H1 (cell line): ENCODE measurements at regions not wholly inside any gene's neighbourhood (a gene's known extent, or its start where the extent isn't known, plus 50 kb on each side); places are given as distances from the start of the nearest gene placed in this dataset.

Experiments
- CBX8 ChIP-seq: fragments of 300-800, 300-1000 bp; sonication (generic); IDR thresholded peaks from 2 replicates; pipeline ENCODE4 v1.7.1; 2016; ENCODE audit warnings: low read depth, low read length, borderline replicate concordance
- TF ChIP-seq, protein P1 (sequence below): fragments of 300-600 bp; sonication (generic); IDR thresholded peaks from 2 replicates; pipeline ENCODE4 v1.7.1; 2012; ENCODE audit warnings: low read length, moderate library complexity, mild to moderate bottlenecking, inconsistent platforms; ENCODE audit not compliant: insufficient replicate concordance

DNA sequence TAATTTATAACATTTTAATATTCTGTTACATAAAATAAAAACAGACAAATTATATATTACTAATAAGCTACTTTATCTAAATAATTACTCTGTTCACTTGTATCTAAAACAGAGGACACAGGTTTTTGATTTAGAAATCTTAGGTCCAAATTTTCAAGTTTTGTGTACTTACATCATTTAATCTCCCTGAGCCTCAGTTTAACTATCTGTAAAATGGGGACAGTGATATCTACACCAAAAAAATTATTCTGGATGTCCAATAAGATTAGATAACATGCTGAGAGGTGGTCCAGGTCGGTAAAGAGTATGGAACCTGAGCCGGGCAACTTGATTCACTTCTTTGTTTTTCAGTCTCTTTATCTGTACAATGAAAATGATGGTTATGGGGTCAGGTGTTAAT, 263.8 kb upstream of the CDIN1 start (continued):
- TF ChIP-seq, protein P1, sequence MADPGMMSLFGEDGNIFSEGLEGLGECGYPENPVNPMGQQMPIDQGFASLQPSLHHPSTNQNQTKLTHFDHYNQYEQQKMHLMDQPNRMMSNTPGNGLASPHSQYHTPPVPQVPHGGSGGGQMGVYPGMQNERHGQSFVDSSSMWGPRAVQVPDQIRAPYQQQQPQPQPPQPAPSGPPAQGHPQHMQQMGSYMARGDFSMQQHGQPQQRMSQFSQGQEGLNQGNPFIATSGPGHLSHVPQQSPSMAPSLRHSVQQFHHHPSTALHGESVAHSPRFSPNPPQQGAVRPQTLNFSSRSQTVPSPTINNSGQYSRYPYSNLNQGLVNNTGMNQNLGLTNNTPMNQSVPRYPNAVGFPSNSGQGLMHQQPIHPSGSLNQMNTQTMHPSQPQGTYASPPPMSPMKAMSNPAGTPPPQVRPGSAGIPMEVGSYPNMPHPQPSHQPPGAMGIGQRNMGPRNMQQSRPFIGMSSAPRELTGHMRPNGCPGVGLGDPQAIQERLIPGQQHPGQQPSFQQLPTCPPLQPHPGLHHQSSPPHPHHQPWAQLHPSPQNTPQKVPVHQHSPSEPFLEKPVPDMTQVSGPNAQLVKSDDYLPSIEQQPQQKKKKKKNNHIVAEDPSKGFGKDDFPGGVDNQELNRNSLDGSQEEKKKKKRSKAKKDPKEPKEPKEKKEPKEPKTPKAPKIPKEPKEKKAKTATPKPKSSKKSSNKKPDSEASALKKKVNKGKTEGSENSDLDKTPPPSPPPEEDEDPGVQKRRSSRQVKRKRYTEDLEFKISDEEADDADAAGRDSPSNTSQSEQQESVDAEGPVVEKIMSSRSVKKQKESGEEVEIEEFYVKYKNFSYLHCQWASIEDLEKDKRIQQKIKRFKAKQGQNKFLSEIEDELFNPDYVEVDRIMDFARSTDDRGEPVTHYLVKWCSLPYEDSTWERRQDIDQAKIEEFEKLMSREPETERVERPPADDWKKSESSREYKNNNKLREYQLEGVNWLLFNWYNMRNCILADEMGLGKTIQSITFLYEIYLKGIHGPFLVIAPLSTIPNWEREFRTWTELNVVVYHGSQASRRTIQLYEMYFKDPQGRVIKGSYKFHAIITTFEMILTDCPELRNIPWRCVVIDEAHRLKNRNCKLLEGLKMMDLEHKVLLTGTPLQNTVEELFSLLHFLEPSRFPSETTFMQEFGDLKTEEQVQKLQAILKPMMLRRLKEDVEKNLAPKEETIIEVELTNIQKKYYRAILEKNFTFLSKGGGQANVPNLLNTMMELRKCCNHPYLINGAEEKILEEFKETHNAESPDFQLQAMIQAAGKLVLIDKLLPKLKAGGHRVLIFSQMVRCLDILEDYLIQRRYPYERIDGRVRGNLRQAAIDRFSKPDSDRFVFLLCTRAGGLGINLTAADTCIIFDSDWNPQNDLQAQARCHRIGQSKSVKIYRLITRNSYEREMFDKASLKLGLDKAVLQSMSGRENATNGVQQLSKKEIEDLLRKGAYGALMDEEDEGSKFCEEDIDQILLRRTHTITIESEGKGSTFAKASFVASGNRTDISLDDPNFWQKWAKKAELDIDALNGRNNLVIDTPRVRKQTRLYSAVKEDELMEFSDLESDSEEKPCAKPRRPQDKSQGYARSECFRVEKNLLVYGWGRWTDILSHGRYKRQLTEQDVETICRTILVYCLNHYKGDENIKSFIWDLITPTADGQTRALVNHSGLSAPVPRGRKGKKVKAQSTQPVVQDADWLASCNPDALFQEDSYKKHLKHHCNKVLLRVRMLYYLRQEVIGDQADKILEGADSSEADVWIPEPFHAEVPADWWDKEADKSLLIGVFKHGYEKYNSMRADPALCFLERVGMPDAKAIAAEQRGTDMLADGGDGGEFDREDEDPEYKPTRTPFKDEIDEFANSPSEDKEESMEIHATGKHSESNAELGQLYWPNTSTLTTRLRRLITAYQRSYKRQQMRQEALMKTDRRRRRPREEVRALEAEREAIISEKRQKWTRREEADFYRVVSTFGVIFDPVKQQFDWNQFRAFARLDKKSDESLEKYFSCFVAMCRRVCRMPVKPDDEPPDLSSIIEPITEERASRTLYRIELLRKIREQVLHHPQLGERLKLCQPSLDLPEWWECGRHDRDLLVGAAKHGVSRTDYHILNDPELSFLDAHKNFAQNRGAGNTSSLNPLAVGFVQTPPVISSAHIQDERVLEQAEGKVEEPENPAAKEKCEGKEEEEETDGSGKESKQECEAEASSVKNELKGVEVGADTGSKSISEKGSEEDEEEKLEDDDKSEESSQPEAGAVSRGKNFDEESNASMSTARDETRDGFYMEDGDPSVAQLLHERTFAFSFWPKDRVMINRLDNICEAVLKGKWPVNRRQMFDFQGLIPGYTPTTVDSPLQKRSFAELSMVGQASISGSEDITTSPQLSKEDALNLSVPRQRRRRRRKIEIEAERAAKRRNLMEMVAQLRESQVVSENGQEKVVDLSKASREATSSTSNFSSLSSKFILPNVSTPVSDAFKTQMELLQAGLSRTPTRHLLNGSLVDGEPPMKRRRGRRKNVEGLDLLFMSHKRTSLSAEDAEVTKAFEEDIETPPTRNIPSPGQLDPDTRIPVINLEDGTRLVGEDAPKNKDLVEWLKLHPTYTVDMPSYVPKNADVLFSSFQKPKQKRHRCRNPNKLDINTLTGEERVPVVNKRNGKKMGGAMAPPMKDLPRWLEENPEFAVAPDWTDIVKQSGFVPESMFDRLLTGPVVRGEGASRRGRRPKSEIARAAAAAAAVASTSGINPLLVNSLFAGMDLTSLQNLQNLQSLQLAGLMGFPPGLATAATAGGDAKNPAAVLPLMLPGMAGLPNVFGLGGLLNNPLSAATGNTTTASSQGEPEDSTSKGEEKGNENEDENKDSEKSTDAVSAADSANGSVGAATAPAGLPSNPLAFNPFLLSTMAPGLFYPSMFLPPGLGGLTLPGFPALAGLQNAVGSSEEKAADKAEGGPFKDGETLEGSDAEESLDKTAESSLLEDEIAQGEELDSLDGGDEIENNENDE = no peak
- no peak for TF ChIP-seq CBX8
